ENCODE measurements at regions not wholly inside any gene's neighbourhood (a gene's known extent, or its start where the extent isn't known, plus 50 kb on each side); places are given as distances from the start of the nearest gene placed in this dataset.

DNA sequence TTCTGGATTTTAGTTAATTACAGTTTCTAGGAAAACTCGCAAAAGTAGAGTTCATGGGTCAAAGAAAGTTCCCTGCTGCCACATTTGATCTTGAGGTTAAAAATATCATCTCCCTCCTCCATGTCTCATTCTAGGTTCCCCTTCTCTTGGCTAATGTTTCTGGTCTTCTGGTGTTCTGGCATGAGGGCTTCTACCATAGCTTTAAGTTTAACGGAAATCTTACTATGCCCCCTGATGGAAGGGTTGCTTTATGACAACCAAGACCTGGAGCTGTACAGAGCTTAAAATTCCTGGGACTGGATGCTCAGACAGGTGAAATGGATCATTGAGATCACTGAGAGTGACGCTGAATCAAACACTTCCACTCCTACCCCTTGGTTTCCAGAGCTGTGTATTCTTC lies 1881.7 kb downstream of the MRPL39 start:
- TF ChIP-seq, protein P1, sequence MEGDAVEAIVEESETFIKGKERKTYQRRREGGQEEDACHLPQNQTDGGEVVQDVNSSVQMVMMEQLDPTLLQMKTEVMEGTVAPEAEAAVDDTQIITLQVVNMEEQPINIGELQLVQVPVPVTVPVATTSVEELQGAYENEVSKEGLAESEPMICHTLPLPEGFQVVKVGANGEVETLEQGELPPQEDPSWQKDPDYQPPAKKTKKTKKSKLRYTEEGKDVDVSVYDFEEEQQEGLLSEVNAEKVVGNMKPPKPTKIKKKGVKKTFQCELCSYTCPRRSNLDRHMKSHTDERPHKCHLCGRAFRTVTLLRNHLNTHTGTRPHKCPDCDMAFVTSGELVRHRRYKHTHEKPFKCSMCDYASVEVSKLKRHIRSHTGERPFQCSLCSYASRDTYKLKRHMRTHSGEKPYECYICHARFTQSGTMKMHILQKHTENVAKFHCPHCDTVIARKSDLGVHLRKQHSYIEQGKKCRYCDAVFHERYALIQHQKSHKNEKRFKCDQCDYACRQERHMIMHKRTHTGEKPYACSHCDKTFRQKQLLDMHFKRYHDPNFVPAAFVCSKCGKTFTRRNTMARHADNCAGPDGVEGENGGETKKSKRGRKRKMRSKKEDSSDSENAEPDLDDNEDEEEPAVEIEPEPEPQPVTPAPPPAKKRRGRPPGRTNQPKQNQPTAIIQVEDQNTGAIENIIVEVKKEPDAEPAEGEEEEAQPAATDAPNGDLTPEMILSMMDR (IDR thresholded peaks at IDR 0.05; ENCODE audit: extremely low read depth, low read depth, low read length) = no peak
- DNase-seq (ENCODE audit: insufficient read length, low spot score, missing footprints) = no peak
- Histone ChIP-seq H4K20me1 (ENCODE audit: insufficient read depth, low read length) (no peaks in the 10 kb centered on the region), H3K4me3 (ENCODE audit: insufficient read depth, low read length) (no peak overlapping the region), H3K9me3 (ENCODE audit: low read depth, low read length) (no peaks in the 10 kb centered on the region), H3K36me3 (ENCODE audit: insufficient read depth, low read length) (no peaks in the 10 kb centered on the region), H2AFZ (ENCODE audit: low read length) (no peak overlapping the region), H3K27ac (ENCODE audit: low read depth, low read length) (no peak overlapping the region), H3K79me2 (ENCODE audit: insufficient read depth, low read length) (no peaks in the 10 kb centered on the region), H3K4me1 (ENCODE audit: insufficient read depth, low read length) (no peaks in the 10 kb centered on the region), H3K4me2 (ENCODE audit: insufficient read depth, low read length) (no peak overlapping the region), H3K27me3 (ENCODE audit: insufficient read depth, low read length) (no peaks in the 10 kb centered on the region)

DNA sequence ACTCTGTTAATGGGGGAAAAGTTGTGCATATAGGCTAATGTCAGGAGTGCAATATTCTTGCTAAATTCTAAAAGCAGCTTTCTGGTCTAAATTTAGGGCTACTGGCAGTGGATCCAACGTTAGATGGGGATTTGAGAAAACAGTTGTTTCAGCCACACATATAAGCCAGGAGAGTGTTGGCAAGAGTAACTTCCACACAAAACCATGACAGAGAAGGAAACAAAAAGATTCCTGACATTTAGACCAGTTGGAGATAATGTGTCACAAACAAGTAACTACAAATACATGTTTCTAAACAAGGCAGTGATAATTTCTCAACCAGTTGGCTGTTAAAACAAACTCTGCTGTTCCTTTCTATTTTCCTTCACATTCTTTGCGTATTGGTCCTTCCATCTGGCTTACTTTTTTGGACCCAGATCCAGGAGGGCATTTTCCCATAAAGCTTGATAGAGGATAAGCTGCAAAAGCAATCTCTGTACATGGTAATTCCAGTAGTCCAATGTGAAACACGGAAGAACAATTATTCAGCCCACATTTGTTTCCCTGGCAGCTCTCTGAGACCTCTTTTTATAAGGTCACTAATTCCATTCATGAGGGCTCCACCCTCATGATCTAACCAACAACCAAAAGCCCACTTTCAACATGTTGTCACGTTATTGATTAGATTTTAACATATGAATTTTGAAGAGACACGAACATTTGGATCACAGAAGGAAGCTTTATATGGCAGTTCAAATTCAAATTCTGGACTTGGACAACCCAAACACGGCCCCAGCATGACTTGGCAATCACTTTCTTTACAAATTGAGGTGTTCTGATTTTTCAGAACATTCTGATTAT lies 1888.6 kb downstream of the MRPL39 start:
- H3K36me3 ChIP-seq (ENCODE audit: insufficient read depth, low read length) = no peaks in the 10 kb centered on the region
- no peak for DNase-seq (ENCODE audit: insufficient read length, low spot score, missing footprints)
- H3K9me3 ChIP-seq (ENCODE audit: low read depth, low read length) = peaks cover 7% of the 10 kb centered on the region
- no peaks in the 10 kb centered on the region for H4K20me1 ChIP-seq (ENCODE audit: insufficient read depth, low read length)
- H3K27ac ChIP-seq (ENCODE audit: low read depth, low read length) = no peak overlapping the region
- H3K4me2 ChIP-seq (ENCODE audit: insufficient read depth, low read length) = no peak overlapping the region
- H3K79me2 ChIP-seq (ENCODE audit: insufficient read depth, low read length) = no peaks in the 10 kb centered on the region
- no peaks in the 10 kb centered on the region for H3K4me1 ChIP-seq (ENCODE audit: insufficient read depth, low read length)
- no peak overlapping the region for H2AFZ ChIP-seq (ENCODE audit: low read length)
- TF ChIP-seq, protein P1 (IDR thresholded peaks at IDR 0.05; ENCODE audit: extremely low read depth, low read depth, low read length) = no peak
- H3K27me3 ChIP-seq (ENCODE audit: insufficient read depth, low read length) = no peaks in the 10 kb centered on the region
- no peak overlapping the region for H3K4me3 ChIP-seq (ENCODE audit: insufficient read depth, low read length)

DNA sequence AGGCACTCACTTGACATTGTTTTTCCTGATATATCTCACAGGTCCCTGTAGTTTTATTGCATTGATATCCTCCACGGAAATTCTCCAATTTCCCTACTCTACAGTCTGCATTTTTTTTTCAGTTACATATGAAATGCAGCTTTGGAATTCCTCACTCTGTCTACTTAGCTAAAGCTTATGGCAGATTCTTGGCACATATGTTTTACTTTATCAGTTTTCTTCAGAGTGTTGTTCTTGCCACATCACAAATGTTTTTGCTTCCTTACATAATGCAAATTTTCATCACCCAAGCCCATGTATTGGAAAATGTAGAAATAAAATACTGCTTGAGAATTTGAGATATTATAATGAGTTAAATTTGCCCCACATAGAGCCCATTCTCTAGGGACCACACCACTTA lies 1895.1 kb downstream of the MRPL39 start:
- no peaks in the 10 kb centered on the region for H3K79me2 ChIP-seq (ENCODE audit: insufficient read depth, low read length)
- no peaks in the 10 kb centered on the region for H4K20me1 ChIP-seq (ENCODE audit: insufficient read depth, low read length)
- no peak overlapping the region for H3K27ac ChIP-seq (ENCODE audit: low read depth, low read length)
- H3K36me3 ChIP-seq (ENCODE audit: insufficient read depth, low read length) = no peaks in the 10 kb centered on the region
- no peaks in the 10 kb centered on the region for H3K27me3 ChIP-seq (ENCODE audit: insufficient read depth, low read length)
- H2AFZ ChIP-seq (ENCODE audit: low read length) = no peak overlapping the region
- H3K9me3 ChIP-seq (ENCODE audit: low read depth, low read length) = peaks cover 6% of the 10 kb centered on the region
- H3K4me2 ChIP-seq (ENCODE audit: insufficient read depth, low read length) = no peak overlapping the region
- TF ChIP-seq, protein P1 (IDR thresholded peaks at IDR 0.05; ENCODE audit: extremely low read depth, low read depth, low read length) = no peak
- no peak for DNase-seq (ENCODE audit: insufficient read length, low spot score, missing footprints)
- H3K4me3 ChIP-seq (ENCODE audit: insufficient read depth, low read length) = no peak overlapping the region
- H3K4me1 ChIP-seq (ENCODE audit: insufficient read depth, low read length) = no peaks in the 10 kb centered on the region

DNA sequence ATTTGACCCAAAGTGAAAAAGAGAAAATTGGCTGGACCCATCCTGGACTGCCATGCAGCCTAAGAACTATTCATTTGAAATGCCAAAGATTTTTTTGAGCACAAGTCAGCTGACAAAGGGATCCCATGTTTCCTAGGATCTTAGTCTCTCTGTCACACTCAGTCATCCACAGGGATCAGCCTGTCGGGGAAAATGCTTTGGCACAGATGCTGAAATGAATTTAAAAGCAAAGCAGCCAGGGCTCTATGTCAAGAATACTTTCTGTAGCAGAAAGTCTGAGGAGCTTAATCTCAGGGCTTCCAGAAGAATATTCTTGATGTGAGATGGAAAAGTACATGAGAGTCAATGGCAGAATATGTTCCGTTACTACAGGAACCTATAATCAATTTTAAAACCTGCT lies 1900.8 kb downstream of the MRPL39 start:
- H2AFZ ChIP-seq (ENCODE audit: low read length) = no peak overlapping the region
- H3K36me3 ChIP-seq (ENCODE audit: insufficient read depth, low read length) = no peaks in the 10 kb centered on the region
- no peaks in the 10 kb centered on the region for H3K4me1 ChIP-seq (ENCODE audit: insufficient read depth, low read length)
- H3K4me3 ChIP-seq (ENCODE audit: insufficient read depth, low read length) = no peak overlapping the region
- no peaks in the 10 kb centered on the region for H3K27me3 ChIP-seq (ENCODE audit: insufficient read depth, low read length)
- peaks cover 3% of the 10 kb centered on the region for H3K9me3 ChIP-seq (ENCODE audit: low read depth, low read length)
- H4K20me1 ChIP-seq (ENCODE audit: insufficient read depth, low read length) = no peaks in the 10 kb centered on the region
- TF ChIP-seq, protein P1 (IDR thresholded peaks at IDR 0.05; ENCODE audit: extremely low read depth, low read depth, low read length) = no peak
- H3K4me2 ChIP-seq (ENCODE audit: insufficient read depth, low read length) = no peak overlapping the region
- no peaks in the 10 kb centered on the region for H3K79me2 ChIP-seq (ENCODE audit: insufficient read depth, low read length)
- DNase-seq (ENCODE audit: insufficient read length, low spot score, missing footprints) = no peak
- H3K27ac ChIP-seq (ENCODE audit: low read depth, low read length) = no peak overlapping the region
